ENCODE measurements at regions not wholly inside any gene's neighbourhood (a gene's known extent, or its start where the extent isn't known, plus 50 kb on each side); places are given as distances from the start of the nearest gene placed in this dataset.
A peak's percentile ranks its signal among the peaks of the same experiment; 100 is the strongest.
"Not testable (repeated sequence)": the region's sequence is repeated elsewhere in the genome, so short reads cannot be mapped to it uniquely, and the experiment has no call there.

DNA sequence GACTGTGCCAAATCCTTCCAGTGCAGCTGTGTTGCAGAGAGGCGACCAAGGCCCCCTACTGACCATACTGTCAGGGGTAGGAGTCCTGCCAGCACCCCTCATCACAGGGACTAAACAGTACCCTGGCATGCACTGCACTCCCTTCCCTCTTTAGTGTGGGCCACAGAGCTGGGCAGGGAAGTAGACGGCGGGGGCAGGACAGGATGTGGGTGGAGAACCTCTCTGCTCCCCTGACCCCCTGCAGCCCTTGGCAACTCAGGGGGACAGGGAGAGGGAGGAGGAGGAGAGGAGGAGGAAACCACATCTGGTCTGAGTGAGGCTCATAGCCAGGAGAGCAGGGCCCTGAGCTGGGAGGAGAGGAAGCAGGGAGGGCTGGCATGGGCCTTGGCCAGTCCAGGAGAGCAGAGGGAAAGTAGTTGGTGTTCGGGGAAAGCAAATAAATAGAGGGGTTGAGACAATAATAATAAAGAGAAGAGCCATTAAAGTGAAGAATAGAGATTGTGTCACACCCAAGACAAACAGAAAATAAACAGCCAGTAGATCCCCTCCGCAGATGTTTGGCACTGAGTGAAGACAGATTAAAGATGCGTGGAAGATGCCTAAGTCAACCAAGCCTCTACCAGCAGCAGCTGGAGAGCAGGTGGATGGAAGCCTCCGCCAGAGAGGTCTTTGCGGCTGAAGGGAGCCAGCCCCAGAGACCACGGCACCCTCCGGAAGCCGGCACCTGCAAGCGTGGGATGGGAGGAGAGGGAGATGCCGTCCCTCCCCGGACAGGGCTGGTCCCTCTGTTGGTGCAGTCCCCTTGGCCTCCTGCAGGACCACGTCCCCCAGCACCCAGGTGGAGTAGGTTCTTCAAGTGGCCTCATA lies 61.5 kb downstream of the RPUSD4 start:
- in situ Hi-C loops (cut with HindIII; ENCODE audit: low pct_unique_long_range_greater_than_20kb, low sequenced_read_pairs): no loop called here
- DNase-seq (ENCODE audit: low read depth, low spot score): no peak

DNA sequence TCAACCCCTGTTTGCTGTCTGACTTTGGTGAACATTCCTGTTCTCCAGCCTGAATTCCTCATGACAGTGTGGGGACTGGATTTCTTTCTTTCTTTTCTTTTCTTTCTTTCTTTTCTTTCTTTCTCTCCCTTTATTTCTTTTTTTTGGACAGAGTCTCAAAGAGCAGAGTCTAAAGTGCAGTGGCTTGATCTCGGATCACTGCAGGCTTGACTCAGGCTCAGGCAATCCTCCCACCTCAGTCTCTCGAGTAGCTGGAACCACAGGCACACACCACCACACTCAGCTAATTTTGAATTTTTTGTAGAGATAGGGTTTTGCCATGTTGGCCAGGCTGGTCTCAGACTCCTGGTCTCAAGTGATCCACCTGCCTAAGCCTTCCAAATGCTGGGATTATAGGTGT lies 63.1 kb downstream of the RPUSD4 start:
- in situ Hi-C loops (cut with HindIII; ENCODE audit: low pct_unique_long_range_greater_than_20kb, low sequenced_read_pairs): no loop called here
- DNase-seq (ENCODE audit: low read depth, low spot score): no peak

GRCh38 chr11:126147208-126148111 lies 64.0 kb downstream of the RPUSD4 start:
- no peak for DNase-seq (ENCODE audit: low read depth, low spot score)
- in situ Hi-C loops (cut with HindIII; ENCODE audit: low pct_unique_long_range_greater_than_20kb, low sequenced_read_pairs): no loop called here

DNA sequence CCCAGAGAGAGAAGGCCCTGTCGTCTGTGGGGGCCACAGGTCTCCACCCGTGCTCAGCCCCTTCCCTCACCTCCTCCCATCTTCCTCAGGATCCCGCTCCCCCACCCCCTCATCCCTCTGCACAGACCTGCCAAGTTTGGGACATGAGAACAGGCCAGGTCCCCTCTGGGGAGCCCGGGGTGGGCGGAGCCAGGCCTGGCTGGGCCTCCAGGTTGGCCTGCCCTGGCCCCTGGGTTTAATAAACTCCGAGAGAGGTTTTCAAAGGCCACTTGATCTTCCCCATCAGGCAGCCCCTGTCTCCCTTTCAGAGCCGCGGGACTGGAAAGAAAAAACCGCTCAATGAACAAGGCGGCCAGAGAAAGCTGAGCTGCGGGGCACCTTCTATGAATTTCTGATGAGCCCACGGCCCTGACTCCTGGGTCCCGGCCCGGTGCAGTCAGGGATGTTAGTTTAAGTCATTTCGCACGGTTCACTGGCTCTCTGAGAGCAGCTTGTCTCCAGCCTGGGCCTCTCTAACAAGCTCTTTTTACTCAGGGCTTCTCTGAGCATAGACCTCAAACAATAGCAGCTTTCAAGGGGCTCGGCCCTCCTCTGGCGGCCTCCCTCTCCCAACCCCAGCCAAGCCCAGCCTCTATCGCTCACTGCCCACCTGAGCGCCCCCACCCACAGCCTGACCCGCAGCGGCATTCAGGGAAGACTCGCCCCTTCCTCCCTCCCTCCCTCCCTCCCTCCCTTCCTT lies 64.8 kb downstream of the RPUSD4 start:
- in situ Hi-C loops (cut with HindIII; ENCODE audit: low pct_unique_long_range_greater_than_20kb, low sequenced_read_pairs): no loop called here
- peak; percentile 21 for DNase-seq (ENCODE audit: low read depth, low spot score)

DNA sequence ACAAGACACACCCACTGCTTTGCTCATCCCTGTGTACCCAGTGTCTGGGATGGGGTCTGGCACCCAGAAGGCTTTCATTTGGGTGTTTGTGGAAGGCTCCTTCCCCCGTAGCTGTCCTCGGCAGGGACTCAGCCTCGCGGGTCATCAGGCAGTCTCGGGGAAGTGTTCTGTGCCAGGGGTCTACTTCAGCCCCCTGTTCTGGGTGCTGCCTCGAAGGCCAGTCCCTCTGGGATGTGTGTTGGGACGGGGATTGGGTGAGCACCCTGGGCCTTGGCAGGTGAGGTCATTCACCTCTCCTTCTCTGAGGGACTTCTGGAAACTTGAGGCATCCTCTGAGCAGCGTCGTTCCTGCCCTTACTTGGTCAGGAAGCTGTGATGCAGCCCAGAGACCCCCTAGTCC lies 65.5 kb downstream of the RPUSD4 start:
- DNase-seq (ENCODE audit: low read depth, low spot score): no peak
- in situ Hi-C loops (cut with HindIII; ENCODE audit: low pct_unique_long_range_greater_than_20kb, low sequenced_read_pairs): no loop called here

GRCh38 chr11:126143491-126143890 lies 68.0 kb downstream of the RPUSD4 start:
- in situ Hi-C loops (cut with HindIII; ENCODE audit: low pct_unique_long_range_greater_than_20kb, low sequenced_read_pairs); DNase-seq (ENCODE audit: low read depth, low spot score): not testable (repeated sequence)

DNA sequence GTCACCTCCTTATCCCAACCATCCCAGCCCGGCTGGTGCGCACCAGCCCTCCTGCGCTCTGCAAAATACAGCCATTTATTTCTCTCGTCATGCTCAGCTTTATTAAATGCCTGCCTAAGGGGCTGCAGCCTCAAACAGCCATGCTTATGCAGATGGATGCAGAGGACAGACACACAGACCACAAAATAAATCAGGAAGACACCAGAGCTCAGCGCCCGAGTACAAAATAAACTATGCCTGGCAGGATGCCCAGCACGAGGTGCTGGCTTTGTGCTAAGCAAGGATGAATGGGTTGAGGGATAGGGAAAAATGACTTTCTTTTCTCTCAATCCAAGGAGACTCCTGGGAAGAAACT lies 70.5 kb downstream of the RPUSD4 start:
- DNase-seq (ENCODE audit: low read depth, low spot score): peak; percentile 28
- in situ Hi-C loops (cut with HindIII; ENCODE audit: low pct_unique_long_range_greater_than_20kb, low sequenced_read_pairs): no loop called here

DNA sequence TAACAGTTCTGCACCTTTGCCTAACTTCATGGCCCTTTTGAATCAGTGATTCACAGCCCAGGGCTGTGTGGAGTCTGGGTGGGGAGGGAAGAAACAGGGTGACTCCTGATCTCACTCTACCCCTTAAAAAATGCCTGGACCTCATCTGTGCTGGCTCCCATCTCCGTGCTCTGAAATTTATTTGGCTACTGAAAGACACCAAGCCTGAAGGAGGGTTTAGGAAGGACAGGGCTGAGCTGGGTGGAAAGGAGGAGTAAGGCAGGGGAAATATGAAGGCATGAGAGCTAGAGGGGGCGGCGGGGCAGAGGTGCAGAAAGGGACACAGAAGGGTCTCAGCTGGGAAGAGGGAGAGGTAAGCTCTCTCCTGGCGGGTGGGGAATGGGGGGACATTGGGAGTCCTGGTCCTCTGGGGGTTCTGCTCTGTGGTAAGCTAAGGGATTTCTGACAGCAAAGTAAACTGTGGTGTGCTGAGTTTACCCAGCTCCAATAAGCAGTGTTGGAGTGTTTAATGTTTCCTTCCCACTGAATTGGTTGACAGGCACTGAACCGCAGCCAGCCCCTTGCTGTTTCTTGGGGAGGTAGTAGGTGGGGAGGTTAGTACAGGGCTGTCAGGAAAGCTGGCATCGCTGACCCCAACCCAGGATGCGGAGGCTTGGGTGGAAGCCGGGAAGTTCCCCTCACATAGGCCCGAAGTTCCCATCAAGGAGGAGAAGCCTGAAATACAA lies 71.1 kb downstream of the RPUSD4 start:
- in situ Hi-C loops (cut with HindIII; ENCODE audit: low pct_unique_long_range_greater_than_20kb, low sequenced_read_pairs): no loop called here
- DNase-seq (ENCODE audit: low read depth, low spot score): no peak

DNA sequence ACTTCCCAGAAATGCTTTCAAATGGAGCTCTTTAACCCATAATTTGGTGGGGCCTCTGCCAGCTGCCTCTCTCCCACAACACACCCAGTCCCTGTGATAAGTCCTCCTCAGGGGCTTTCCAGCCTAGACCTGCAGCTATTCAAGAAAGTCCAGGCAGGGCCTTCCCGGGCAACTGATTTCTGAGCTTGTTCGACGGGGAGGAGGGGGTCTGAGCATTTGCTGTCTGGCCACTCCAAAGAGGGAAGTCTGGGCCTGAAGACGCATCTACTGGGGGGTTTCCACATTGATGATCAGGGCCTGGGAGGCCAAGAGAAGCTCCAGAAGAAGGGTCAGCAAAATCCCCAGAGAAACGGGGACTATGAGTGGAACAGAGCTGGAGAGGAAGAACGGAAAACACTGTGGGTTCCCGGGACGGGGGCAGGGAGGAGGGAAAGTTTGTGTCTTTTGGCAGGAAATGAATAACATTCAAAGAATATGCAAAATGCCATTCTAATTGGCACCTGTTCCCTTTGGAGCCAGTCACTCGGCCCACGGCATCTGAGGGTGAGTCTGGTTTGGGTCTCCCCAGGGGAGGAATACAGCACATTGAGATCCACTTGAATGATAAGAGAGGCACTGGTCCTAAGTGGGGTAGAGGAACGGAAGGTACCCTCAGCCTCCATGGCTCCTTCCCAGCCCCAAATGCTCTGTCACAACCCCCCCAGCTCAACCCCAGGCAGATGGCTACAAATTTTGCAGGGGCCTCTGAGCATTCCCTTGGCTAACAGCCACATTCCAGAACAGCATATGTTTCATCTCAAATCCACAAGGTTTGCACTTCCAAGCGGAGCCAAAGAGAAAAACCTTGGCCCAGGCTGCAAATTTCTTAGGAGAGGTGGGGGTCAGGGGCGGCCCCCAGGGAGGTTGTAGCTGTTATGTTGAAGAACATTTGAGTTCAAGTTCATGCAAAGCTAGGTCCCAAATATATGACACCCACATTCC lies 72.0 kb downstream of the RPUSD4 start:
- in situ Hi-C loops (cut with HindIII; ENCODE audit: low pct_unique_long_range_greater_than_20kb, low sequenced_read_pairs): no loop called here
- DNase-seq (ENCODE audit: low read depth, low spot score): no peak

GRCh38 chr11:126138636-126139035 lies 72.8 kb downstream of the RPUSD4 start:
- in situ Hi-C loops (cut with HindIII; ENCODE audit: low pct_unique_long_range_greater_than_20kb, low sequenced_read_pairs): no loop called here
- no peak for DNase-seq (ENCODE audit: low read depth, low spot score)

GRCh38 chr11:126137136-126137535 lies 74.3 kb downstream of the RPUSD4 start:
- DNase-seq (ENCODE audit: low read depth, low spot score): no peak
- in situ Hi-C loops (cut with HindIII; ENCODE audit: low pct_unique_long_range_greater_than_20kb, low sequenced_read_pairs): no loop called here

- in situ Hi-C loops (cut with HindIII; ENCODE audit: low pct_unique_long_range_greater_than_20kb, low sequenced_read_pairs): no loop called here
- DNase-seq (ENCODE audit: low read depth, low spot score): no peak
Measured at GRCh38 chr11:126136507-126136906, 73.8 kb upstream of the CDON start.

DNA sequence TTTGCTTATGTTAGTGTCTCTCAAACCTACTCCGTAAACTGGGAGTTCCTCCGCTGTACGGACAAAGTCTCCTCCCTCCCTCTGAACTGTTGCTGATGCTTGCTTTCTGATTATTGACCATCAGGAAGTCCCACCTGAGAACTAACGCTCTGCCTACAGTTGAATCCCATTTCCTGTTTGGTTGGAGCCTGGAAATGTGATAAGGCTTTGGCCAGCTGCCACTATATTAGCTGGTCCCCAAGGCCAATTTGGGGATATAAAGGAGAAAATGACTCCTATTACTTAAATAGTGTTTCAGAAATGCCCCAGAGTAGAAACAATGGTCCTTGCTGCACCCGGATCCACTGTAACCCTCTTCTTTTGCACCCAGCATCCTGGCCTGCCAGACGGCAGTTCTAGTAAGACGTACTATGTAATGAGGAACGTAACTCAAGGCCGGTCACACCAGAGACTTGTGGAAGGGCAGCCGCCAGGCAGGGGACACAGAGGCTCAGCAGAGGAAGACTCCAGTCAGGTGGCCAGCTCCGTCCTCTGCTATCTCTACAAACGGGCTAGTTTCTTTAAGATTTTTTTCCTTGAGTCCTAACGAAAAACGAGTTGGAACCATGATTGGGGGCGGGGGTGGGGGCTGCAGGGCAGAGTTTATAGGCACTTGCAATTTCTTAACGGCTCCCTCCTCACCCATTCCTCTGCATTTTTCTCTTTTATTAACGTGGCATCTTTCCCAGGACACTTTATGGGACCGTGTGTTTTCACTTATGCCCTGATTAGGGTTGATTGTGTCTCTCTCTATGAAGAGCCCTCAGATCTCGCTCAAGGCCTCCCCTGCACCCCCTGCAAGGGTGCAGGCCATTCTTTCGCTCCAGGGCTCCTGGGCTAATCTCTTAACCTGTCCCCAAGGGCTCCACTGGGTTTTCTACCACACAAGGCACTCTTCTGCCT lies 72.8 kb upstream of the CDON start:
- in situ Hi-C loops (cut with HindIII; ENCODE audit: low pct_unique_long_range_greater_than_20kb, low sequenced_read_pairs): no loop called here
- no peak for DNase-seq (ENCODE audit: low read depth, low spot score)

DNA sequence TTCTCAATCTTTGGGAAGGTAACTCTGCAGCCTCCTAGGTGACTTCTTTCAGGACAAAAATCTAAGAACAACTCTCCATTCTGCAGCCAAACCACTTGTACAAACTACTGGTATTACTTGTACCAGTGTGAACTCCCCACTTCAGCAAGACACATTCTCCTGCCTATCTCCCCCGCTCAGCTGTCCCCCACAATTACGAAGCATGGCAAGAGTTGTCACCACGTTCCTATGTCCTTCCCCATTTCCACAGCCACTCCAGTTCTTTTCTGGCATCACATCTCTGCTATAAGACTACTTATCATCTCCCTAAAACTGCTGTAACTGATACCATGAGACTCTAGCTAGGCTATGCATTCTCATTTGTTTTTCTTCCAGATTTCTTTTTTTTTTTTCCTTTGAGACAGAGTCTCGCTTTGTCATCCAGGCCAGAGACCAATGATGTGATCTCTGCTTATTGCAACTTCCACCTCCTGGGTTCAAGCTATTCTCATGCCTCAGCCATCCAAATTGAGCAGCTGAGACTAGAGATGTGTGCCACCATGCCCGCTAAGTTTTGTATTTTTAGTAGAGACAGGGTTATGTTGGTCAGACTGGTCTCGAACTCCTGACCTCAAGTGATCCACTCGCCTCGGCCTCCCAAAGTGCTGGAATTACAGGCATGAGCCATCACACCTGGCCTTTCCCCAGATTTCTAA lies 71.9 kb upstream of the CDON start:
- in situ Hi-C loops (cut with HindIII; ENCODE audit: low pct_unique_long_range_greater_than_20kb, low sequenced_read_pairs): no loop called here

DNA sequence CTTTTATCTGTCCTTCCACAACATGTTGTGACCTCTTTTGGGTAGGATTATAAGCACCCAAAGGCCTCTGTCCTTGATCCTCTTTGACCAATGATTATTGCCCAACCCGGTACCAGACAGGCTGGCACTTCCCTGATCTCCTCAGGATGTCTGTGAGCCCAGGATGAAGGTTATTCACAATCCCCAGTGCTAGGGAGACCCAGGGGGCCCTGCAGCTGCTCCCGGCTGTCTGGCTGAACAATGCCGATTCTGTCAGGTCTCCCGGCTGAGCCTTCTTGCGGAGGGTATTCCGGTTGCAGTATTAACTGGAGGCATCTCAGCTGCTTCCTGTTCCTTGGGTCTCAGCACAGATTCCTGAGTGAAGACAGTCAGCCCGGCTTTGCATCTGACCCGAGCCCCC lies 71.2 kb upstream of the CDON start:
- peak; percentile 30 for DNase-seq (ENCODE audit: low read depth, low spot score)
- in situ Hi-C loops (cut with HindIII; ENCODE audit: low pct_unique_long_range_greater_than_20kb, low sequenced_read_pairs): no loop called here

More for the DNA sequence above, 71.9 kb upstream of the CDON start:
- DNase-seq (ENCODE audit: low read depth, low spot score): no peak
